HG03442 (cell line): ENCODE measurements at regions not wholly inside any gene's neighbourhood (a gene's known extent, or its start where the extent isn't known, plus 50 kb on each side); places are given as distances from the start of the nearest gene placed in this dataset.
"Not testable (repeated sequence)": the region's sequence is repeated elsewhere in the genome, so short reads cannot be mapped to it uniquely, and the experiment has no call there.

Experiments
- ATAC-seq: cut with Tn5 transposase; IDR thresholded peaks from one replicate; pipeline ENCODE4 v1.9.1; 2021; ENCODE audit warnings: mild to moderate bottlenecking, moderate library complexity; ENCODE audit not compliant: unreplicated experiment

DNA sequence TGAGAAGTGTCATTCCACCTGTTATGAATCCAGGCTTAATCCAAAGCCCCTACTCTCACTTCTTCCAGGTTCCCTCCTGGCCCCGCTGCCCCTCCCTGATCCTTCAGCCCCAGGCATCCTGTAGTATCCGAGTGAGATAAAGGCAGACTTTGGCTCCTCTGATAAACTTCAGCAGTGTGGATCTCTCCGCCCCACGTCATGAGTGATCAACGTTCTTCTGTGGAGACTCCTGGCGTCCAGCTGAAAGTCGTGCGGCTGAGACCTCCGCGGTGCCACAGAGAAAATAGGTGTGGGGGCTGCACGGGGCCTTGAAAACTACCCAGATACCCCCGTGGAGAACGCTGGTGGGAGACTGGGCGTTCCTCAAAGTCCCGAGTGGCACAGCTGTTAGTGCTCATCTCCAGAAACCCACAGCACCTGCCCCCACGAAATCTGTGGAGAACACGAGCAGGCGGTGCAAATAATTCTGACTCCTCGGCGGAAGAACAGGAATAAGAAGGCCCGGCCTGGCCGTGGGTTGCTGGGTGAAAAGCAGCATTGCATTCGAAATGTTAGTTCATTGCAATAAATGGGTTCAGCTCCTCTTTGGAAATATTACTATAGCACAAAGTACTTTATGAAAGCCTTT lies 180.0 kb upstream of the RGS6 start:
- ATAC-seq: no peak

DNA sequence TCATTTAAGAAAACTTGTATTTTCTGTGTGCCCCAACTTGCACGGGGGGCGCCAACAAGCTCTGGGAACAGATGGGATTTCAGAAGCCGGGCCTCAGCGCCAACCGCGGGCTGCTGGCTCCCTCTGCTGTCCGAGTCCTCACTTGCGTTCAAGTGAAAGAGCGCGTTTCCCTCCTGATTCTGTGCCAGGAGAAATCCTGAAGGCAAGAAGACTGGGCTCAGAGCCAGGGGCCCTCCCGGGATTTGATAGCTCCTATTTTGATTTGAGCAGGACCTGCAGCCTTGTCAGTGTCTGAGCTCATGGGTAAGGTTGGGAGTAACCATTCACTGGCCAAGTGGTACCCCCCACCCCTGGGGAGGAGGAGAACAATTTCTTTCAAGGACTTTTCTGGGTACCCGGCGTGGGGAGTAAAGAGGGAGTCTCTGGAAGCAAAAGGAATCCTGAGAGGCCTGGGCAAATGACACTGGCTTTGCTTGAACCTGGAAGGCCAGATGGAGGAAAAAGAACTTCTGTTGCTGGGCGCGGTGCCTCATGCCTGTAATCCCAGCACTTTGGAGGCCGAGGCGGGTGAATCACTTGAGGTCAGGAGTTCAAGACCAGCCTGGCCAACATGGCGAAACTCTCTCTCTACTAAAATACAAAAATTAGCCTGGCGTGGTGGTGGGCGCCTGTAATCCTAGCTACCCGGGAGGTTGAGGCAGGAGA lies 179.0 kb upstream of the RGS6 start:
- ATAC-seq: no peak

DNA sequence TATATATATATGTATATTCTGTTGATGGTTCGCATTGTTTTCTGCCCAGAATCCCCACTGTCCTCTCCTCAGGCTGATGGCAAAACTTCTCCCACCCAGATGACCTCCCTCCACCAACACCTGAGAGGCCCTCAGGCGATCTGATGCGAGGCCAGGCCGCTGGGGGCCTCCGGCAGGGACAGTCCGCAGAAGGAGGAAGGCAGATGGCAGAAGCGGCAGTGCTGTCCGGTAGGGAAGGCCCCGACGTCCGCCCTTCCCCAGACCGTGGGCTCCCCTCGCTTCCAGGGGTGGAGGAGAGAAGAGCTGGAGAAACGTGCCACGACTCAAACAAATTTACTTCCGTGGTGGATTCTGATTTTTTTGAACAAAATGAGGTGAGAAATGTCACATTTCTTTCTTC lies 178.3 kb upstream of the RGS6 start:
- no peak for ATAC-seq

DNA sequence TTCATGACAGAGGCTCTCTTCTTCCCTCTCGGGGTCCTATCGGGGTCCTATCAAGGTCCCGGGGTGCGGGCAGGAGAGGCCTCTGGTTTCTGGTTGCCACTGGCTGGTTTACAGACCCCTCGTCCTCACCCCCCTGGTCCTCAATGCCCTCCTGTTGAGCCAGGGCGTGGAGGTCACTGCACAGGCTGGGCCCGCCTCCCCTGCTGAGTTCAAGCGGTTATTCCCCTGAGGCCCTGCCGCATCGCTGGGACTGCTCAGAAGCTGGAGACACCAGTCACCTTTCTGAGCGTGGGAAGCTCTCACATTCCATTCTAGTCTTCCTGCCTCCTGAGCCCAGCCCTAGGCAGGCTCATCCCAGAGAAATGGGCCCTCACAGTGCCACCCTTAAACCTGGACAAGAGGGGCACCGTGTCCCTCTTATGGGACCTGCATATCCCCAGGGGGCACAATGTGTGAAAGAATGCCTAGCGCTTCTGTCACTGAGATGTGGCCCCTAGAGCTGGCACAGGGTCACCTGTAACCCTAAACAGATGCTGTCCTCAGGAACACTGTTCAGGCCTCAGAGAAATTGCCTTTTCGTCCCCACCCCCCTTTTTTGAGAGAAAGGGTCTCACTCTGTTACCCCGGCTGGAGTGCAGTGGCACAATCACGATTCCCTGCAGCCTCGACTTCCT lies 177.7 kb upstream of the RGS6 start:
- no peak for ATAC-seq

DNA sequence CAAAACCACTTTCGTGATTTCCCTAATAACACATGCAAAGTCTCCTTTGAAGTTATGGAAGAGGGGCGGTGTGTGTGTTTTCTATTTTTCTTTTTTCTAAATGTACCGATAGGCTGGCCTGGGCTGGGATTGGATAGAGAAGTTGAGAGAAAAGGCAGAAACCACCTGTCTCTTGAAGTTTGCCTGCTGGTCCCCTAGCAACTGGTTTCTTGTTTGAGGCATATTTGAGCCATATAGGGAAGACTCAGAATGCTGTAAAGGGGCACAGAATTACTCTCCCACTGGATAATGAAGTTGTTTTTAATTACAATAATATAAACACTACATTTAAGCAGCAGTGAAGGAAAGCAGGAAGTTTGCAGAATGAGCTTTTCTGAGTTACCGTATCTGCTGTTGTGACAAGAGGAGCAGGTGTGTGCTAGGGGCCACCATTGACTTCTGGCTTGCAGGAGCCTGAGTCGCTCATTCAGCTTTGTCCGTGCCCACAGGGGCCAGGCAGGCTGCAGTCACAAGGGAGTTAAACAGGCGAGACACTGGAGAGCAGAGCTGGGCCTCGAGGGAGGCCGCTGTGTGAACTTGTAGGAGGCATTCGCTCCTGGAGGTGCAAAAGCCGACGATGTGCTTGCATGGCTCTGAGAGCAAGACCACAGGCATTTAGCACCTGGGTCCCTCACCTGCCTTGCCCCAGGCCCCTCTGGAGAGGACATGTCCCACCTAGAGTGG lies 173.8 kb upstream of the RGS6 start:
- ATAC-seq: no peak

DNA sequence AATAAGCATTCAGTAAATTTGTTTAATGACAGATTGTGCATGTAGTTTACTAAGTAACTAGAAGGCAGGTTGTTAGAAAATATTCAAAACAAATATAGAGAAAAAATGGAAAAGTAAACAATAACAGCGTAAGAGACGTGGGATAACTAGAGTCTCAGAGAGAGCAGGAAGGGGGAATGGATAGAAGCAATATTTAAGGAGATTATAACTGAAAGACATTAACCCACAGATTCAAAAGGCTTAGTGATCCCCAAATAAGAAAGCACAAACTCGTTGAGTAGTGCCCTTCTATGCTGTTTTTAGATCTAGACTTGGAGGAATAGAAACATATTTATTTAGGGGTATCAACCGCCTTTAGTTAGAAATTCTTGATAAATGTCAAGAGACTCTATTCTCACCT lies 169.7 kb upstream of the RGS6 start:
- ATAC-seq: no peak

DNA sequence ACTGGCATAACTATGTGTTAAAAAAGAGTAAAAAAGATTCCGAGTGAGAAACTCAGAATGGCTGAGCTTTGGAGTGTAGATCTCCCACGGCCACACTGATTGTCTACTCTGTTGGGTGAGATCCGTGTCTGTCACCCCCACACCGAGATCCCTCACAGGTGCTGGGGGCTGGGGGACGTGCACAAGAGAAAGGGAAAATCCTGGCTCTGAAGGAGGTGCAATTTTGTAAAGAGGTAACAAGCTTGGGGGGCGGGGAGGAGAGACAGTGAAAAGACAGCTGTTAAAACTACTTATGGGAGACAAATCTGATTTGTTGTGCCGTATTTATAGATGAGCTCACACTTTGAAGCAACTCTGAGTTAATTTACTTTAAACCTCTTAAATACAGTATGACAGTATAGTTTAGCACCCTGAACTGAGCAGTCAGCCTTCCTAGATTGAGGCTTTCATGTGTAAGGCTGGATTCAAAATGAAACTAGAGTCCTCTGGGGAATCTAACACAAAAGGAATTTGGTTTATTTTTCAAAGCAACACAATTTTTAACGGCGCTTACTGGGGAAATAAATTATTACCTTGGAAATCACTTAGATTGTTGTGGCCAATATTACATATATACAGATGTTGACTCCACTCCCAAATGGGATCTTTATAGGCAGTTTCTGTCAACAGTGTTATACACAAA lies 167.4 kb upstream of the RGS6 start:
- no peak for ATAC-seq

DNA sequence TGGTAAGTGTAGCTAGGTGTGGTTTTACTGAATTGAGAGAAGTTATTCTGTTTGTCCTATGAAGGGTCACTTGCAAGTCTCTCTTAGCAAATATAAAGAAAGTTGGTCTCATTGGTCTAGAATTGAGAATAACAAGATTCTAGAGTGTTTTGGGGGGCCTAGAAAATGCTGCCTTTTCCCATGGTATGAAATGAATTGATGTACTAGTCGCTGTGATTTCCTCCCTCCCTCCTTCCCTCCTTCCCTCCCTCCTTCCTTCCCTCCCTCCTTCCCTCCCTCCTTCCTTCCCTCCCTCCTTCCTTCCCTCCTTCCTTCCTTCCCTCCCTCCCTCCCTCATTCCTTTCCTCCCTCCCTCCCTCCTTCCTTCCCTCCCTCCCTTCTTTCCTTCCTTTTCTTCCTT lies 166.7 kb upstream of the RGS6 start:
- no peak for ATAC-seq

DNA sequence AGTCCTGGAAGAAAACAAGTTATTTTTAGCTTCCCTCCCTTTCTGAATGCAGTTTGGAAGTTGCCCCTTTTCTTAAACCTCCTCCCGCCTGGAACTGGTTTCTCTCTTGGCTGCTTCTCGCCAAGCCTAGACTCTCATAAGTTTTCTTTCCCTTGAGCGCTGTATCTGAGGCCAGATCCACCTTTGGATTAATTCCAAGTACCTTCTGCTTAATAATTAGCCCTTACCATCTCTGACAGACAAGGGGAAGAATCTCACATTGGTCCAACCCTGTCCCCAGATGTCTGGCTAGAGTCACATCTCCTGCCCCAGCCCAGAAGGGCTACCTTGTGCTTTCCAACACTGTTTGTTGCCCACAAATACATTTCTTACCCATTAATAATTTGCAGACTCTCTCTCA lies 161.8 kb upstream of the RGS6 start:
- ATAC-seq: no peak

DNA sequence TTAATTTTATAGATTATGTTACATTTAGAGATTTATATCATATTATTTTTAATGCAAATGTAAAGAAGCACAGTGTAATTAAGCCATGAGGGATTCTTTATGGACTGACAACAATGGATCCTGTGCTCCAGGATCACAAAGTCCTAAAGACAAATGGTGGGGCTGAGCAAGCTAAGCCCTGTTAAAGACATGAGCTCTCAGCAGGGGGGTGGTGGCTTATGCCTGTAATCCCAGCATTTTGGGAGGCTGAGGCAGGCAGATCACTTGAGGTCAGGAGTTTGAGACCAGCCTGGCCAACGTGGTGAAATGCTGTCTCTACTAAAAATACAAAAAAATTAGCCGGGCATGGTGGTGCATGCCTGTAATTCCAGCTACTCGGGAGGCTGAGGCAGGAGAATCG lies 160.8 kb upstream of the RGS6 start:
- ATAC-seq: not testable (repeated sequence)

DNA sequence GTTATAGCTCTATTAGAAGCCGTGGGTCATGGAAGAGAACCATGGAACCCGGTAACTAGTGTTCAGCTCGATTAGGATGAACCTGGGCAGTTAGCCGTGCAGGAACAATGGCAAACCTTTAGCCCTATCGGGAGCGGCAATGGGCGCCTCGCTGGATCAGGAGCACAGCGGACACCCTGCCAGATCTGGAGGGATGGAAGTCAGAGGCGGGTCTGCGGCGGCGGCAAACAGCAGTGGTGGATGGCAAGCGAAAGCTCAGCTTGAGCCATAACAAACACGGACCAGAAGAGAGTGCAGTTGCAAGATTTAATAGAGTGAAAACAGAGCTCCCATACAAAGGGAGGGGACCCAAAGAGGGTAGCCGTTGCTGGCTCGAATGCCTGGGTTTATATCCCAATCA lies 160.2 kb upstream of the RGS6 start:
- not testable (repeated sequence) for ATAC-seq

DNA sequence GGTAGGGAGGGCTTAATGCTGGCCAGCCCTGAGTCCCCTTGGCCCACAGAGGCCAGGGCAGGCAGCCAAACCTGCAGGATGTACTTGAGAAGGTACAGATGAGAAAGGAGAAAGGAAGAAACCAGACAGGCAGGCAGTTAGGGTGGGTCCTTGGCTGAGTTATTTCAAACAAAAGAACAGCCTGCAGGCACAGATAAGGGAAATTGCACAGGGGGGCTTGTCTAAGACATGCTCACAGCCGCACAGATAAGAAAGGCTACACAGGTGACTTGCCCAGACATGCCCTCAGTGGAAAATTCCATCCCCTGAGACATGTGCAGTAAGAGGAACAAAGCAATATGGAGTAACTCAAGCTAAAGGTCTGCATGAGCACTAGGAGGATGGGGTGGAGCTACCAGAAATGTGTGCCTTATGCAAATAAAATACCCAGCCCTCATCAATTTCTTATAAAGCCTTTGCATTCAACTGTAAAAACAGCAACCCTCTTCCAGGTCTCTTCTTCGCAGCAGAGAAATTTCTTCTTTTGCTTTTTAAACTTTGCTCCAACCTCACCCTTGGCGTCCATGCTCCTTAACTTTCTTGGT lies 158.2 kb upstream of the RGS6 start:
- ATAC-seq: no peak

DNA sequence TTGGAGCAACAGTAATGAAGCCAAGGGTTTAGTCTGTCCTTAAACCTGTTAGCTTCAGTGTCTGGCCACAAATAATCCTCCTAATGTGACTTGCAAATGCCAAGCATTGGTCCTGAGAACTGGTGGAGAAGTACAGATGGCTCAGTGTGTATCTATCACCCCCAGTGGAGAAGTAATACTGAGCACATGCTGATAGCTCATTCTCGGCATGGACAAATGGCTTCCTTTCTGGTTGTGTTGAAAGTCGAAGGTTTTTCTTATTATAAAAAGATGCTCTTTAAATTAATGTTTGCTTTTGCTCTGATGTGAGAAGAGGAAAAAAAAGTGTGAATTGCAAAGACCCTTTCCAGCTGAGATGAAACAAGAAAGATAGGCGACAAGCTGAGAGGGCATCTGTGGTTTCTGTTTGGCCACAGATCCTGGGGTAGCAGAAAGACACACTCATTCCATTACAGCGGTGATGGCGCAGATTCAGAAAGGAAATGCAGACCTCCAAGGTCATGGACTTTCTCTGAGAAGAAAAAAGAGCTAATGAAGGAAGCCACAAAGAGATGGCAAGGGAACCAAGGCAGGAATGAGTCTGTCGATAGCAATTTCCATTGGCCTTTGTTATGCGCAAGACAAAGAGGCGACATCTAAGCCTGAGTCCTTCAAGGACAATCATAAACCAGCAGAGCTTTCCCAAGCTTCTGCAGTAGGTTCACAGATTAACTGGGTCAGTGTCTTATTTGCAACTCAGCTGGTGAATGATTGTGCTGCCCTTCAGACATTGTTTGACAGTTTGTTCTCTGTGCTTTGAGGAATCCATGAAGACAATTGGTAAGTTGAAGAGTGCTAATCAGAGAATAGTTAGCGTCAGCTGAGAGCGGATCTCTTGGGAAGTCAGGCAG lies 155.5 kb upstream of the RGS6 start:
- ATAC-seq: no peak

DNA sequence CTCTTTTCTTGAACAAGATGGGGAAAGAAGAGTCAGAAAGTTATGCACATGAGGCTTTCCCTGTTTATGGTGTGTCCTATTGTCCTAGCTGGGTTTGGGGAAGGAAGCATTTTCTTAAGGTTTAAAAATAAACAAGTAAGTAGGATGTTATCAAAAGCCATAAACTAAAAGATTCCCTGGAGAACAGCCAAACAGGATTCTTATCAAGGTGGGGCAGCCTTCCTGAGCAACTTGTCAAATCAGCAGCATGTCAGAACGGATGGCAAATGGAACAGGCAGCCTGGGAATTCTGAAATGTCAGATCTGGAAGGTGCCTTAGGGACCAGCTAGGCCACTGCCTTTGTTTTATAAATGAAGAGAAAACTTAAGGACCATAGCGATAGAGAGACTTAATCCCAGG lies 152.2 kb upstream of the RGS6 start:
- ATAC-seq: no peak

DNA sequence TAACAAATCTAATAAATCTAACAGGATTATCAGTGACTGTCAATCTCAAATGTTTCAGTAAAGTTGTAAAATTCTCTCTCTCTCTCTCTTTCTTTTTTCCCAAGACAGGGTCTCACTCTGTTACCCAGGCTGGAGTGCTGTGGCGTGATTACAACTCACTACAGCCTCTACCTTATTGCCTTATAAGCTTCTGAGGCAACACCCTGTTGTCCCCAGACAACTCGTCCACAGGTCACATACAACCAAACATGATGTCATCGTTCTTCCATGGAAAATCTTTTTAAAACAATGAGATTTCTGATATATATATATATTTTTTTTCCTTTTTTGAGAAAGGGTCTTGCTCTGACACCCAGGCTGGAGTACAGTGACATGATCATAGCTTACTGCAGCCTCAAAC lies 151.4 kb upstream of the RGS6 start:
- no peak for ATAC-seq

DNA sequence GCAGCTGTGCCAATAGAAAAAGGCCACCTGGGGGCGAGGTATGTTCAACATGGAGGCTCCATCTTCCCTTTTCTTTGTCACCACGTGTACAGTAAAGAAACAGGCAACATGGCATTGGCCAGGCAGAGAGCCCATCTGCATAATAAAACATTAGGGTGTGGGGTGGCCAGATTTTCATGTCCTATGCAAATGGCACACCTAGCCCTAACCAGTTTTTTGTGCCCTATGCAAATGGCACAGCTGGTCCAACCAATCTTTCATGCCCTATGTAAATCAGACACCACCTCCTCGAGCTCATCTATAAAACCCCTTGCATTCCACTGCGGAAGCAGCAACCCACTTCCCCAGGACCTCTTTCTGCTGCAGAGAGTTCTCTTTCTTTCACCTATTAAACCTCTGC lies 149.1 kb upstream of the RGS6 start:
- no peak for ATAC-seq

DNA sequence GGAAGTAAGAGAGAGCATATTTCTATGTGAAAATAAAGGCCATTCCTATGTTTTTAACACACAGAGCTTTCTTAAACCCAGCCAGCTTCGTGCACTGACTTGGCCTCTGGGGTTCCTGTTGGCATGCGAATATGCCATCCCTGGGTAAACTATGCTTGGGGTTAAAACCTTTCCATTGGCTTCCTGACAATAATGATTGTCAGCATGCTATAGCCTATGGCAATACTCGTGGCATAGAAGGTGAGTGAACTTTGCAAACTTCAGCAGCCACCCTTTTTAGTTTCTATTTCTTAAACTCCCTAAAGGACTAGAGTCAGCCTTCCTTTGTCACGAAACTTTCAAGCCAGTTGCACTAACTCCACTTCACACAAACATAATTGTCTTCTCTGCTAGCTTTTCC lies 148.4 kb upstream of the RGS6 start:
- ATAC-seq: no peak

DNA sequence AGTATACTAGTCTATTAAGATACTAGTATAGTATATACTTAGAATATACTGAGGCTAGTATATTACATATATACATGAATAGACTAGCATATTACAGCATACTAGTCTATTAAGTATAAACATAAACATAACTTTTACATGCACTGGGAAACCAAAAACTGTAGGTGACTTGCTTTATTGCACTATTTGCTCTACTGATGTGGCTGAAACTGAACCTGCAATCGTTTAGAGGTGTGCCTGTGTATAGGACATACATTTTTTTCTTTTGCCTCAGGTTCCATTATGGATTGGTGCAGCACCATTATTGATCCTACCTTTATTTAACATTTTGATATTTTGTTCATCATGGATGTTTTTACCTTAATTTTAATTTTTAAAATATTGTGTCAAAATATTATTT lies 143.2 kb upstream of the RGS6 start:
- ATAC-seq: no peak

DNA sequence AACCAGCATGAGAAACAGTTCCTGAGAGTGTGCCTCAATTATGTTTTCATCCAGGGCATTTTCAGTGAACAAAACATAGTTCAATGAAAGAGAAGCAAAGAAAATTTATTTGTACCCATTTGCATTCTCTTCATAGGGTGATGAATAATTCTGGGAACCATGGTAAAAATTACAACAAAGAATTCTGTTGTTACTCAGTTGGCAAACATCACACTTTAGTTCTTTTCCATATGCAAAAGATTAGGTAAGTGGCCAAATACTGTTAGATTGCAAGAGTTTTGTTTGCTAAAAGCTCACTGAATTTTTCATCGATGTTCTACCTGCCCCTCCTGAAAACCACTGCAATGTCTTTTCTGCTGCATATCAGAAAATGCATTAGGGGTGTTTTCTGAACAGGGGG lies 132.4 kb upstream of the RGS6 start:
- ATAC-seq: no peak

DNA sequence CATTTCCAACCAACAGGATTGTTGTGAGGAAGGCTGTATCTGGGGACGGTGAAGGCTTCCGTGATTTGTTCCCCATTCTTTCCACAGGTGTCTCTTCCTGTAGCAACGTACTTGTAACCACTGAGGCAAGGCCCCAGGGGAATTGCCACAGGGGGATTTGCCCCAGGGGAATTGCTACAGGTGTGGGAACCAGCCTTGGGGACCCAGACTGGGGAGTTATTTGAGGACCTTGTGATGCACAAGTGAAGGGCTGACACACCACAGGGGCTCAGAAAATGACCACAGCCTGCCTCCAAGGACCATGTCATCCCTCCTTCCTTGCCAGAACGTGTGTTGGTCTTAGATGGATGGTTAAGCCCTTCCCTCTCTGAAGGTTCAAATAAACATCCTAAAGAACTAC lies 131.4 kb upstream of the RGS6 start:
- no peak for ATAC-seq
